ENCODE measurements at regions not wholly inside any gene's neighbourhood (a gene's known extent, or its start where the extent isn't known, plus 50 kb on each side); places are given as distances from the start of the nearest gene placed in this dataset.
"Not testable (repeated sequence)": the region's sequence is repeated elsewhere in the genome, so short reads cannot be mapped to it uniquely, and the experiment has no call there.

GRCh38 chr1:148432318-148432717, 50.8 kb downstream of the PPIAL4G start:
- not testable (repeated sequence) for FAIRE-seq; H3K27me3 ChIP-seq (ENCODE audit: control insufficient read depth in 3 of 3, insufficient read depth in 3 of 3, low read length in 3 of 3); H3K27ac ChIP-seq (ENCODE audit: low read depth in 1 of 3, low read length in 2 of 3); H3K4me3 ChIP-seq (ENCODE audit: low read depth in 1 of 3, low read length in 3 of 3); H3K9me3 ChIP-seq (ENCODE audit: control insufficient read depth in 2 of 2, insufficient read depth in 1 of 2, low read depth in 1 of 2, low read length in 1 of 2); DNase-seq; H3K36me3 ChIP-seq (ENCODE audit: control insufficient read depth in 3 of 3, insufficient read depth in 2 of 3, low read depth in 1 of 3, low read length in 3 of 3)
- H3K4me1 ChIP-seq (ENCODE audit: control insufficient read depth in 3 of 3, insufficient read depth in 2 of 3, low read depth in 1 of 3, low read length in 2 of 3) = peaks cover 0 to 11% (median 0%) of the 10 kb centered on the region in 3 donors
- WGBS, 3 donors = 75 to 83% (median 82%) methylated on average over 2 of the region's 2 CpGs

GRCh38 chr1:148429856-148430255, 53.2 kb downstream of the PPIAL4G start:
- FAIRE-seq; H3K27me3 ChIP-seq (ENCODE audit: control insufficient read depth in 3 of 3, insufficient read depth in 3 of 3, low read length in 3 of 3); H3K9me3 ChIP-seq (ENCODE audit: control insufficient read depth in 2 of 2, insufficient read depth in 1 of 2, low read depth in 1 of 2, low read length in 1 of 2); H3K4me3 ChIP-seq (ENCODE audit: low read depth in 1 of 3, low read length in 3 of 3): not testable (repeated sequence)
- peak; percentile 12 to 72 for DNase-seq
- peak overlapping the region in 1 of 3 donors; percentile 50 for H3K27ac ChIP-seq (ENCODE audit: low read depth in 1 of 3, low read length in 2 of 3)
- H3K36me3 ChIP-seq (ENCODE audit: control insufficient read depth in 3 of 3, insufficient read depth in 2 of 3, low read depth in 1 of 3, low read length in 3 of 3) = peaks cover 0 to 12% (median 3%) of the 10 kb centered on the region in 3 donors
- peaks cover 0 to 17% (median 0%) of the 10 kb centered on the region in 3 donors for H3K4me1 ChIP-seq (ENCODE audit: control insufficient read depth in 3 of 3, insufficient read depth in 2 of 3, low read depth in 1 of 3, low read length in 2 of 3)

GRCh38 chr1:148426940-148427611, 56.0 kb downstream of the PPIAL4G start:
- H3K27ac ChIP-seq (ENCODE audit: low read depth in 1 of 3, low read length in 2 of 3); H3K36me3 ChIP-seq (ENCODE audit: control insufficient read depth in 3 of 3, insufficient read depth in 2 of 3, low read depth in 1 of 3, low read length in 3 of 3); H3K4me3 ChIP-seq (ENCODE audit: low read depth in 1 of 3, low read length in 3 of 3); H3K9me3 ChIP-seq (ENCODE audit: control insufficient read depth in 2 of 2, insufficient read depth in 1 of 2, low read depth in 1 of 2, low read length in 1 of 2); H3K27me3 ChIP-seq (ENCODE audit: control insufficient read depth in 3 of 3, insufficient read depth in 3 of 3, low read length in 3 of 3); DNase-seq; FAIRE-seq: not testable (repeated sequence)
- H3K4me1 ChIP-seq (ENCODE audit: control insufficient read depth in 3 of 3, insufficient read depth in 2 of 3, low read depth in 1 of 3, low read length in 2 of 3) = peaks cover 0 to 23% (median 4%) of the 10 kb centered on the region in 3 donors
- WGBS, 3 donors = 85 to 88% (median 86%) methylated on average over 2 of the region's 2 CpGs

- H3K27me3 ChIP-seq (ENCODE audit: control insufficient read depth in 3 of 3, insufficient read depth in 3 of 3, low read length in 3 of 3); H3K36me3 ChIP-seq (ENCODE audit: control insufficient read depth in 3 of 3, insufficient read depth in 2 of 3, low read depth in 1 of 3, low read length in 3 of 3); FAIRE-seq; DNase-seq; H3K4me3 ChIP-seq (ENCODE audit: low read depth in 1 of 3, low read length in 3 of 3); H3K9me3 ChIP-seq (ENCODE audit: control insufficient read depth in 2 of 2, insufficient read depth in 1 of 2, low read depth in 1 of 2, low read length in 1 of 2); H3K27ac ChIP-seq (ENCODE audit: low read depth in 1 of 3, low read length in 2 of 3): not testable (repeated sequence)
- WGBS, 3 donors = 65 to 81% (median 68%) methylated on average over 2 of the region's 2 CpGs
- H3K4me1 ChIP-seq (ENCODE audit: control insufficient read depth in 3 of 3, insufficient read depth in 2 of 3, low read depth in 1 of 3, low read length in 2 of 3) = peaks cover 0 to 23% (median 4%) of the 10 kb centered on the region in 3 donors
Measured at GRCh38 chr1:148426385-148426784, 56.7 kb downstream of the PPIAL4G start.

GRCh38 chr1:148424143-148425003, 58.7 kb downstream of the PPIAL4G start:
- not testable (repeated sequence) for H3K4me3 ChIP-seq (ENCODE audit: low read depth in 1 of 3, low read length in 3 of 3); H3K9me3 ChIP-seq (ENCODE audit: control insufficient read depth in 2 of 2, insufficient read depth in 1 of 2, low read depth in 1 of 2, low read length in 1 of 2); FAIRE-seq; H3K27me3 ChIP-seq (ENCODE audit: control insufficient read depth in 3 of 3, insufficient read depth in 3 of 3, low read length in 3 of 3); H3K36me3 ChIP-seq (ENCODE audit: control insufficient read depth in 3 of 3, insufficient read depth in 2 of 3, low read depth in 1 of 3, low read length in 3 of 3)
- peaks cover 0 to 14% (median 4%) of the 10 kb centered on the region in 3 donors for H3K4me1 ChIP-seq (ENCODE audit: control insufficient read depth in 3 of 3, insufficient read depth in 2 of 3, low read depth in 1 of 3, low read length in 2 of 3)
- WGBS, 3 donors = 26 to 67% (median 50%) methylated on average over 1 of the region's 1 CpG
- peak overlapping the region; percentile 71 to 76 (median 74) for H3K27ac ChIP-seq (ENCODE audit: low read depth in 1 of 3, low read length in 2 of 3)
- peak; percentile 78 to 88 for DNase-seq

GRCh38 chr1:148422921-148423320, 60.2 kb downstream of the PPIAL4G start:
- 87 to 91% (median 89%) methylated on average over 4 of the region's 4 CpGs for WGBS, 3 donors
- not testable (repeated sequence) for DNase-seq; H3K9me3 ChIP-seq (ENCODE audit: control insufficient read depth in 2 of 2, insufficient read depth in 1 of 2, low read depth in 1 of 2, low read length in 1 of 2); H3K36me3 ChIP-seq (ENCODE audit: control insufficient read depth in 3 of 3, insufficient read depth in 2 of 3, low read depth in 1 of 3, low read length in 3 of 3); H3K27me3 ChIP-seq (ENCODE audit: control insufficient read depth in 3 of 3, insufficient read depth in 3 of 3, low read length in 3 of 3); H3K27ac ChIP-seq (ENCODE audit: low read depth in 1 of 3, low read length in 2 of 3); H3K4me3 ChIP-seq (ENCODE audit: low read depth in 1 of 3, low read length in 3 of 3); FAIRE-seq
- H3K4me1 ChIP-seq (ENCODE audit: control insufficient read depth in 3 of 3, insufficient read depth in 2 of 3, low read depth in 1 of 3, low read length in 2 of 3) = peaks cover 0 to 12% (median 4%) of the 10 kb centered on the region in 3 donors

GRCh38 chr1:148417241-148417640, 65.9 kb downstream of the PPIAL4G start:
- H3K4me1 ChIP-seq (ENCODE audit: control insufficient read depth in 3 of 3, insufficient read depth in 2 of 3, low read depth in 1 of 3, low read length in 2 of 3); H3K27me3 ChIP-seq (ENCODE audit: control insufficient read depth in 3 of 3, insufficient read depth in 3 of 3, low read length in 3 of 3); H3K9me3 ChIP-seq (ENCODE audit: control insufficient read depth in 2 of 2, insufficient read depth in 1 of 2, low read depth in 1 of 2, low read length in 1 of 2); H3K36me3 ChIP-seq (ENCODE audit: control insufficient read depth in 3 of 3, insufficient read depth in 2 of 3, low read depth in 1 of 3, low read length in 3 of 3); FAIRE-seq; H3K4me3 ChIP-seq (ENCODE audit: low read depth in 1 of 3, low read length in 3 of 3); DNase-seq; H3K27ac ChIP-seq (ENCODE audit: low read depth in 1 of 3, low read length in 2 of 3): not testable (repeated sequence)
- WGBS, 3 donors = 89 to 93% (median 89%) methylated on average over 3 of the region's 3 CpGs

- FAIRE-seq; H3K27ac ChIP-seq (ENCODE audit: low read depth in 1 of 3, low read length in 2 of 3); H3K4me3 ChIP-seq (ENCODE audit: low read depth in 1 of 3, low read length in 3 of 3); H3K9me3 ChIP-seq (ENCODE audit: control insufficient read depth in 2 of 2, insufficient read depth in 1 of 2, low read depth in 1 of 2, low read length in 1 of 2); H3K36me3 ChIP-seq (ENCODE audit: control insufficient read depth in 3 of 3, insufficient read depth in 2 of 3, low read depth in 1 of 3, low read length in 3 of 3); H3K4me1 ChIP-seq (ENCODE audit: control insufficient read depth in 3 of 3, insufficient read depth in 2 of 3, low read depth in 1 of 3, low read length in 2 of 3); DNase-seq; H3K27me3 ChIP-seq (ENCODE audit: control insufficient read depth in 3 of 3, insufficient read depth in 3 of 3, low read length in 3 of 3): not testable (repeated sequence)
- 87 to 97% (median 93%) methylated on average over 2 of the region's 2 CpGs for WGBS, 3 donors
Measured at GRCh38 chr1:148413385-148413784, 69.7 kb downstream of the PPIAL4G start.

Measured in small intestine (tissue), 7 donors.